ENCODE measurements at regions not wholly inside any gene's neighbourhood (a gene's known extent, or its start where the extent isn't known, plus 50 kb on each side); places are given as distances from the start of the nearest gene placed in this dataset.
A peak's percentile ranks its signal among the peaks of the same experiment; 100 is the strongest.

DNA sequence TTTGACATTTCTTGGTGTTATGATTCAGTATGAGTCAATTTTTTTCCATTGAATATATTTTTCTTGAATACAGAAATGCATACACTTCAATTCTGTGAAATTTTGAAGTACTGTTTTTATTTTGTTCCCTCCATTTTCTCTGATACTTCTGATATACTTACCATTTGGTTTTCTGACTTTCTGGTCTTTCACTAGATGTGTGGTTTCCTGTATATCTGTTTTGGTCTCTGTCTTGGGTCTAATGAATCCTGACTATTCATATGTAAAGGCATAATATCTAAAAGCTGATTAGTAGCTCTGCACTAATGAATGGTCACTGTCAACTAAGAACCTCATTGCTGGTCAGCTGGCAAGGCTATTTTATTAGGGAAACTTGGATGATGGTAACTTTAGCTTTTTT lies 345.6 kb downstream of the GRB14 start:
- no peaks in the 10 kb centered on the region for H3K27me3 ChIP-seq (replicated peaks; ENCODE audit: control insufficient read depth, insufficient read depth, low read length)
- DNase-seq (ENCODE audit: extremely low read depth, insufficient read length) = no peak
- TF ChIP-seq, protein P1, sequence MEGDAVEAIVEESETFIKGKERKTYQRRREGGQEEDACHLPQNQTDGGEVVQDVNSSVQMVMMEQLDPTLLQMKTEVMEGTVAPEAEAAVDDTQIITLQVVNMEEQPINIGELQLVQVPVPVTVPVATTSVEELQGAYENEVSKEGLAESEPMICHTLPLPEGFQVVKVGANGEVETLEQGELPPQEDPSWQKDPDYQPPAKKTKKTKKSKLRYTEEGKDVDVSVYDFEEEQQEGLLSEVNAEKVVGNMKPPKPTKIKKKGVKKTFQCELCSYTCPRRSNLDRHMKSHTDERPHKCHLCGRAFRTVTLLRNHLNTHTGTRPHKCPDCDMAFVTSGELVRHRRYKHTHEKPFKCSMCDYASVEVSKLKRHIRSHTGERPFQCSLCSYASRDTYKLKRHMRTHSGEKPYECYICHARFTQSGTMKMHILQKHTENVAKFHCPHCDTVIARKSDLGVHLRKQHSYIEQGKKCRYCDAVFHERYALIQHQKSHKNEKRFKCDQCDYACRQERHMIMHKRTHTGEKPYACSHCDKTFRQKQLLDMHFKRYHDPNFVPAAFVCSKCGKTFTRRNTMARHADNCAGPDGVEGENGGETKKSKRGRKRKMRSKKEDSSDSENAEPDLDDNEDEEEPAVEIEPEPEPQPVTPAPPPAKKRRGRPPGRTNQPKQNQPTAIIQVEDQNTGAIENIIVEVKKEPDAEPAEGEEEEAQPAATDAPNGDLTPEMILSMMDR (IDR thresholded peaks at IDR 0.05; ENCODE audit: insufficient read depth, low read length, poor library complexity, severe bottlenecking) = no peak
- no peak overlapping the region for H3K4me3 ChIP-seq (replicated peaks; ENCODE audit: low read depth, low read length)
- no peaks in the 10 kb centered on the region for H3K36me3 ChIP-seq (ENCODE audit: control insufficient read depth, insufficient read depth, low read length)

DNA sequence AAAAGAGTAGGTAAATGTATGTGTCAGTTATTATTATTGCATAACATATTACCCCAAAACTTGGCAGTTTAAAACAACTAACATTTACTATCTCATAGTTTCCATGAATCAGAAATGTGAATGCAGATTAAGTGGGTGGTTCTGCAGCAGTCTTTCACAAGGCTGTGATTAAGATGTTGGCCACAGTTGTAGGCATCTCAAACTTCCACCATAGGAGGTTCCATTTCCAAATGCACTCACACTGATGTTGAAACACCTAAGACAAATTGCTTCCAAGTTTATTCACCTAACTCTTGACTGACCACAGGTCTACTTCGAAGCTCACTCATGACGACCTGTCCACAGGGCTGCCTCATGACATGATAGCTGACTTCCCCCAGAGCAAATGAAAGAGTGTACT lies 360.8 kb downstream of the GRB14 start:
- Histone ChIP-seq H3K36me3 (ENCODE audit: control insufficient read depth, insufficient read depth, low read length) (no peaks in the 10 kb centered on the region), H3K4me3 (replicated peaks; ENCODE audit: low read depth, low read length) (no peak overlapping the region), H3K27me3 (replicated peaks; ENCODE audit: control insufficient read depth, insufficient read depth, low read length) (no peaks in the 10 kb centered on the region)
- DNase-seq (ENCODE audit: extremely low read depth, insufficient read length) = no peak
- TF ChIP-seq, protein P1 (IDR thresholded peaks at IDR 0.05; ENCODE audit: insufficient read depth, low read length, poor library complexity, severe bottlenecking) = no peak

DNA sequence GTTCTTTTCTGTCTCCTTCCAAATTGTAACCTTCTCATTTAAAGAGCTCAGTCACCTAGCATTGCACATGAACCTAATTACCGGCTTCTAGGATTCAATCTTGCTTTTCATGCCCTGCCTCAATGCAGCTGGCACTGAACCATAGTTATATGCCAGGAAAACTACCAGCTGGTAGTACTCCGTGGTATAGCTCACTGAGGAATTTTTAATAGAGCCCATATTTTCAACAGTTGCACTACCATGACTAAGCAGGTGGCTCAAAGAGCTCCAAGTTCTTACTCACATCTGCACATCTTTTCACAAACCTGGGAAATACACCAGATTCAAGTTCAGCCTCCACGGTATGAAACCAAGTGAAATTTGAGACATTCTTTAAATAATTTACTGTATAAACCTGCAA lies 363.5 kb downstream of the GRB14 start:
- DNase-seq (ENCODE audit: extremely low read depth, insufficient read length) = no peak
- no peaks in the 10 kb centered on the region for H3K36me3 ChIP-seq (ENCODE audit: control insufficient read depth, insufficient read depth, low read length)
- TF ChIP-seq, protein P1 (IDR thresholded peaks at IDR 0.05; ENCODE audit: insufficient read depth, low read length, poor library complexity, severe bottlenecking) = no peak
- no peaks in the 10 kb centered on the region for H3K27me3 ChIP-seq (replicated peaks; ENCODE audit: control insufficient read depth, insufficient read depth, low read length)
- no peak overlapping the region for H3K4me3 ChIP-seq (replicated peaks; ENCODE audit: low read depth, low read length)

DNA sequence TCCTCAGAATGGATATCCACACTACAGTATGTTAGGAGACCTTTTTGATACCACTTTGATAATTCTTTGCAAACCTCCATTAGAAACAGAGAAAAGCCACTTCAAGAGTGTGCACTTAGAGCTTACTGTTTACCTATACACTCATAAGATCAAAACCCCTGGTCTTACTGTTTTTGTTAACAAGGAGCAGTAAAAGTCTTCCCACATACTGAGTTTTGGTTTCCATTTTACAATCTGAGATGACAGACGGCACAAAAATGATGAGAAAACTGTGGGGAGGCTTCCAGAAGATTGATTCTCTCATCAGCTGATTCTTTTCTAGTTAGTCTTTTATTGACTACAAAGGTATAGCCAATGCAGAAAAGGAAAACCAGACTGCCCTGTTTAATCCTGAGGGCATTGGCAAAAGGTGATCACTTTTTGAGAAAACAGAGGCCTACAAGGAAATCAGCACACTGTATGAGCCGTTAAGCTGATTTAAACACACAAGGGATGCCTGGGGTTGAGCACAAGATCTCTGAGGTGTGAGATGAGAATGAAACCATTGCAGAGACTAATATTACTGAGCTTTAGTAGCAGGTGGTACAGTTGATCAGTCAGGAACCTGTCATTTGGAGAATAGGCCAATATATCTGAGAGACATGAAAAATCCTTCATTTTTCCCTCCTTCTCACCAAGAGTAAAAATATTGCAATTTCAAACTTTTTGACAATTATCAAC lies 368.6 kb downstream of the GRB14 start:
- peak; percentile 13 for DNase-seq (ENCODE audit: extremely low read depth, insufficient read length)
- Histone ChIP-seq H3K4me3 (replicated peaks; ENCODE audit: low read depth, low read length) (no peak overlapping the region), H3K27me3 (replicated peaks; ENCODE audit: control insufficient read depth, insufficient read depth, low read length) (no peaks in the 10 kb centered on the region), H3K36me3 (ENCODE audit: control insufficient read depth, insufficient read depth, low read length) (no peaks in the 10 kb centered on the region)
- TF ChIP-seq, protein P1 (IDR thresholded peaks at IDR 0.05; ENCODE audit: insufficient read depth, low read length, poor library complexity, severe bottlenecking) = no peak

DNA sequence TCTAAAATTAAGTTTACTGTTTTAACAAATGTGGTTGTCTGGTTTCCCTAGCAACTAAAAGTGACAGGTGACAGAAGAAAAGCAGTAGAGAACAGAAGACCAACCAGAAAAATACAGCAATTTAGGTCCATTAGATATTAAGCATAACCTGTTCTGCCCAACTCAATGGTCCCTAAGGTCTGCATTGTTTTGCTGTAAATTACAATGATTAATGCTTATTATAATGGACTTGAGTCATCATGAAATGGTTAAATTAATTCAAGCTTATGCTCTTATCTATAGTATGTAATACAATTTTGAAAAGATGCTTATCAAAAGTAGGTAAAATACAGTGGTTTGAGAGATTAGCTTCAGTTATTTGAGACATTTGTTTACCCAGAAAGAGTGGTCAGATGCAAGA lies 378.0 kb downstream of the GRB14 start:
- H3K4me3 ChIP-seq (replicated peaks; ENCODE audit: low read depth, low read length) = no peak overlapping the region
- H3K27me3 ChIP-seq (replicated peaks; ENCODE audit: control insufficient read depth, insufficient read depth, low read length) = no peaks in the 10 kb centered on the region
- TF ChIP-seq, protein P1 (IDR thresholded peaks at IDR 0.05; ENCODE audit: insufficient read depth, low read length, poor library complexity, severe bottlenecking) = no peak
- H3K36me3 ChIP-seq (ENCODE audit: control insufficient read depth, insufficient read depth, low read length) = no peaks in the 10 kb centered on the region
- DNase-seq (ENCODE audit: extremely low read depth, insufficient read length) = no peak

DNA sequence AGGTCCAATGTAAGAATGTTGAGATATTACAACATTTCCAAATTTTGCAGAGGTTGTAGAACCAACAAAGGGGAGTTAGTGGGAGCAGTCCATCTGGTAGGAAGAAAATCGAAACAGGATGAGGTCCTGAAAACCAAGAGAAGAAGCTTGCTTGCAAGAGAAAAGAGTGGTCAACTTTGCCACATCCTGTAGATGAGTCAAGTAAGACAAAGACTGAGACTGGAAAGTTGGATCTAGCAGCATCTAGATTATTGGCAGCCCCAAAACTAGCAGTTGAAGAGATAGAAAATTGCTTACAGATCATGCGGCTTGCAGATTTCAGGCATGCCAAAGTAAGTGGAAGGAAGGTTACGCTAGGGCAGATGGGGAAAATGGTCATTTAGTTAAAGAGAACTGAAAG lies 378.9 kb downstream of the GRB14 start:
- no peaks in the 10 kb centered on the region for H3K36me3 ChIP-seq (ENCODE audit: control insufficient read depth, insufficient read depth, low read length)
- TF ChIP-seq, protein P1 (IDR thresholded peaks at IDR 0.05; ENCODE audit: insufficient read depth, low read length, poor library complexity, severe bottlenecking) = no peak
- no peaks in the 10 kb centered on the region for H3K27me3 ChIP-seq (replicated peaks; ENCODE audit: control insufficient read depth, insufficient read depth, low read length)
- no peak overlapping the region for H3K4me3 ChIP-seq (replicated peaks; ENCODE audit: low read depth, low read length)
- no peak for DNase-seq (ENCODE audit: extremely low read depth, insufficient read length)

All from GM06990 (cell line).